ENCODE measurements at regions not wholly inside any gene's neighbourhood (a gene's known extent, or its start where the extent isn't known, plus 50 kb on each side); places are given as distances from the start of the nearest gene placed in this dataset.
"Not testable (repeated sequence)": the region's sequence is repeated elsewhere in the genome, so short reads cannot be mapped to it uniquely, and the experiment has no call there.

- Mint-ChIP-seq H3K9me3 (peaks cover 16% of the 10 kb centered on the region), H3K27me3 (peaks cover 2% of the 10 kb centered on the region)
- intact Hi-C loops (cut with micrococcal nuclease): no loop called here
These were observed 78.4 kb upstream of the SPOPL start for GRCh38 chr2:138423198-138423597.

GRCh38 chr2:138423745-138424144 lies 77.8 kb upstream of the SPOPL start:
- ATAC-seq (no peak), DNase-seq (no peak)
- no peak overlapping the region for H3K27ac Mint-ChIP-seq
- TF ChIP-seq CTCF (IDR thresholded peaks at IDR 0.05): no peak
- POLR2A ChIA-PET: no interaction called here
- intact Hi-C loops (cut with micrococcal nuclease): no loop called here
- no peak overlapping the region for H3K4me3 Mint-ChIP-seq
- H3K36me3 Mint-ChIP-seq (ENCODE audit: low read depth): peaks cover 2% of the 10 kb centered on the region
- H3K4me1 Mint-ChIP-seq (ENCODE audit: low read depth): no peaks in the 10 kb centered on the region
- peaks cover 2% of the 10 kb centered on the region for H3K27me3 Mint-ChIP-seq
- H3K9me3 Mint-ChIP-seq: peaks cover 16% of the 10 kb centered on the region
- CTCF ChIA-PET: no interaction called here

More at GRCh38 chr2:138423198-138423597, 78.4 kb upstream of the SPOPL start:
- DNase-seq (no peak), ATAC-seq (no peak)
- Mint-ChIP-seq H3K27ac (no peak overlapping the region), H3K4me1 (ENCODE audit: low read depth) (no peaks in the 10 kb centered on the region), H3K36me3 (ENCODE audit: low read depth) (peaks cover 2% of the 10 kb centered on the region), H3K4me3 (no peak overlapping the region)
- ChIA-PET POLR2A (no interaction called here), CTCF (no interaction called here)
- TF ChIP-seq CTCF (IDR thresholded peaks at IDR 0.05): no peak

- TF ChIP-seq CTCF (IDR thresholded peaks at IDR 0.05): no peak
- ATAC-seq (no peak), DNase-seq (no peak)
- H3K27ac Mint-ChIP-seq: no peak overlapping the region
- intact Hi-C loops (cut with micrococcal nuclease): no loop called here
- CTCF ChIA-PET: no interaction called here
- peaks cover 2% of the 10 kb centered on the region for H3K27me3 Mint-ChIP-seq
- peaks cover 19% of the 10 kb centered on the region for H3K9me3 Mint-ChIP-seq
- H3K36me3 Mint-ChIP-seq (ENCODE audit: low read depth): peaks cover 2% of the 10 kb centered on the region
- no peaks in the 10 kb centered on the region for H3K4me1 Mint-ChIP-seq (ENCODE audit: low read depth)
- POLR2A ChIA-PET: no interaction called here
- H3K4me3 Mint-ChIP-seq: no peak overlapping the region
These were observed 77.0 kb upstream of the SPOPL start for GRCh38 chr2:138424436-138425140.

GRCh38 chr2:138426116-138426515 lies 75.5 kb upstream of the SPOPL start:
- intact Hi-C loops (cut with micrococcal nuclease); H3K27ac Mint-ChIP-seq; H3K36me3 Mint-ChIP-seq (ENCODE audit: low read depth); CTCF ChIA-PET; H3K4me1 Mint-ChIP-seq (ENCODE audit: low read depth); H3K27me3 Mint-ChIP-seq; POLR2A ChIA-PET; ATAC-seq; DNase-seq; H3K4me3 Mint-ChIP-seq: not testable (repeated sequence)
- H3K9me3 Mint-ChIP-seq: peaks cover 19% of the 10 kb centered on the region

GRCh38 chr2:138428710-138429440 lies 72.7 kb upstream of the SPOPL start:
- H3K9me3 Mint-ChIP-seq: peaks cover 19% of the 10 kb centered on the region
- no peaks in the 10 kb centered on the region for H3K27me3 Mint-ChIP-seq
- no peak for DNase-seq
- ChIA-PET POLR2A (no interaction called here), CTCF (no interaction called here)
- peaks cover 2% of the 10 kb centered on the region for H3K36me3 Mint-ChIP-seq (ENCODE audit: low read depth)
- TF ChIP-seq CTCF (IDR thresholded peaks at IDR 0.05): no peak
- H3K4me1 Mint-ChIP-seq (ENCODE audit: low read depth): peaks cover 6% of the 10 kb centered on the region
- ATAC-seq: no peak
- H3K4me3 Mint-ChIP-seq: no peak overlapping the region
- intact Hi-C loops (cut with micrococcal nuclease): no loop called here
- no peak overlapping the region for H3K27ac Mint-ChIP-seq
